Iris pigment epithelial cell (primary cell): ENCODE measurements at regions not wholly inside any gene's neighbourhood (a gene's known extent, or its start where the extent isn't known, plus 50 kb on each side); places are given as distances from the start of the nearest gene placed in this dataset.

ENCODE experiments used
- DNase-seq: peaks from one replicate; pipeline ENCODE4 v3.0.0-alpha.2; 2011; ENCODE audit warnings: low read depth

DNA sequence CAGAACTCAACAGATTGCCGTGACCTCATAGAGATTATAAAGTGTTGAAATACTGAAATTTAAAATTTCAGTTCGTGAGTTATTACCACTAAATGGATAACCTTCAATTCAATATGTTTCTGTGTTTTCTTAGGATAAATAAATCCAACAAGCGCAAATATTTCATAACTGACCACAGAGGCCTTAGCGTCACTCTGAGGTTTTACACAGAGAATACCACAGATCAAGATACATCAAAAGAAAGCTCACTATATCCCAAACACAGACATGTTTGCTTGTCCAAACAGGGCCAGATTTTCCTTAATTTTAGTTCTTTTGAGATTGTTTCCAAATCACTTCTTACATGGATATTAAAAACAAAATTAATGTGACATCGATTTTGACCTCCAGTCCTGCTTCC is 235.8 kb downstream of the EFNB2 start:
- DNase-seq, result peak; percentile 86

DNA sequence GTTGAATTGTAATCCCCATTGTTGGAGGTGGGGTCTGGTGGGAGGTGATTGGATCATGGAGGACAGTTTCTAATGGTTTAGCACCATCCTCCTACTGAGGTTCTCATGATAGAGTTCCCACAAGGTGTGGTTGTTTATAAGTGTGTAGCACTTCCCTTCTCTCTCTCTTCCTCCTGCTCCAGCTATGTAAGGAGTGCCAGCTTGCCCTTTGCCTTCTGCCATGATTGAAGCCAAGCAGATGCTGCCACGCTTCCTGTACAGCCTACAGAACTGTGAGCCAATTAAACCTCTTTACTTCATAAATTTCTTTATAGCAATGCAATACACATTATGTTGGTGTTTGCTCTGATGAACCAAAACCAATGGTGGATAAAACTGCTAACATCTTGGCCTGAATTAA is 238.2 kb downstream of the EFNB2 start:
- no peak for DNase-seq

DNA sequence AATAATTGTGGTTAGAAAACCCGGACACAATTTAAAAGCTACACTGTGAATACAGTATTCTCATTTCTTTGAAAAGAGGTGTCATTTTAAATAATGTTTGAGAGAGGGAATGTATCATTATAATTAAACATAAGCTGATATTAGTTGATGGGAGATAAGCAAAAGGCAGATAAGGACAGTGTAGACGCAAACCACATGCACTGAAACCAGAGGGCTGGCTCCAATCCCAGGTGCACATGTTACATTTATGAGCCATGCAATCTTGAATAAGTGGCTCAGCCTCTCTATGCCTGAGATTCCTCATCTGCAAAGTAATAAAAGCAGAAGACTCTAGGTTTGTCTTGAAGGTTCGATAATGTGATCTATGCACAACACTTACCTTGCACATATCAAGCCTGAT is 238.7 kb downstream of the EFNB2 start:
- DNase-seq, result peak; percentile 12

DNA sequence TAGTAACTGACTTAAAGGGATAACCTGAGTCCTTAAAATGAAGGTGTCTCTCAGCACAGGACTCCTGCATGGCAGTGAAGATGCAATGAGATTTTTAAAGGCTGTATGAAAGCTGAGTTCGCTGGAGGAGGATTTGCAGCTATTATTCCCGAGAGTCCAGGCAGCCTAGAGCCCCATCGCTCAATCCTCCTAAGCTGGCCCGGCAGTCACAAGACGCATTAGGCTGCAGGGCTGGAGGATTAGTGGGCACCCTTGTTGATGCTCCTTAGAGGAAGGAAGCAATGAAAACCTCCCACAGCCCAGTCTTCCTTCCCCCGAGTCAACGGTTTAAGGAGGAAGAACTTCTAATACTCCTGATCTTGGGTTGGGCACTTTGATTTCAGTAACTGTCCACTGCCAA is 239.5 kb downstream of the EFNB2 start:
- DNase-seq, result no peak

DNA sequence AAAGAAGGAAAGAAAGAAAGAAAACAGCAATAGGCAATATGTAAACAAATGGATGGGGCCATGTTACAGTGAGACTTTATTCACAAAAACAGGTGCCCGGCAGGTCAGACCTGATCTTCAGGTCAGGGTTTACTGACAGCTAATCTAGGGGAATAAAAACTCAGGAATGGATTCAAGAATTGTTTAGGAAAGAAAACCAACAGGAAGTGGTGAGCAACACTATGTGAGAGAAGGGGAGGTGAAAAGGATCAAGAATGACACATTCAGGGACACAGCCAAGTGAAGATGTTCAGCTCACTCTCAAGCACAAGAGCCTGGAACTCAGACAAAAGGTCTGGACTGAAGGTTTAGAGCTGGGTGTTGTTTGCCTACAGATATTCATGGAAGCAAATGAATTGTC is 244.5 kb downstream of the EFNB2 start:
- peak; percentile 80 for DNase-seq

DNA sequence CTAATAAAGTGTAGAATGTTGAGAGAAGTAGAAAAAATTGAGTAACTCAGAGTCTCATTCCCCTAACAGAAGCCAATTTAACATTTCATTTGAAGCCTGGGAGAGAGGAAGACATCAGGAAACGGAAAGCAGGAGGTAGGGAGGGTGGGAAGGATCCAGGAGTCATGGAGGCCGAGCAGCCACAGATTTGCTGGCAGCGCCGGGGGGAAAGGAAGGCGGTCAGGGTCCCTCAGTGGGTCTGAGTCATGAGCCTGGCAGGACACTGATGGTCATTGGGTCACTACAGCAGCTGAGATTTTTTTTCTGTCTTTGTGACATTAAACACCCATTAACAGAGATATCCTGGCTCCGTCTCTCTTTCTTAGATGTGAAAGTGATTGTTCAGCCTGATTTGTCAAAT is 248.1 kb downstream of the EFNB2 start:
- DNase-seq, result no peak

DNA sequence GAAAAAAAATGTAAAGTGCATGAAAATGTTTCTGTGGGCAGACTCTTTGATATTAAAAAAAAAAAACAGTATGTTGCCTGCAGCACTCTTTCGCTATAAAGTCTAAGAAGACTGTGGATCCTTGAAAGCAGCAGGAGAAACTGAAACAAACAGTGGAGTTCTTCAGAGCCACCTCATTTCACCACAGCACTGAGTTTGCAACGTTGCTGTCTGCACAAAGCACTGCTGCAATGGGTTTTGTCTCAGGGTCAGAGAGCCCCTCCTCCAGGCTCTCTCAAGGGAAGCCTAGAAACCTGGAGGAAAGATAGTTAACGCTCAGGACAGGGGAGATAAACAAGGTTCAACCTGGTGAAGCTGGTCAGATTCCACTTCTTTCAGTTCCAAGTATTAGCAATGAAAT is 248.7 kb downstream of the EFNB2 start:
- peak; percentile 25 for DNase-seq

DNA sequence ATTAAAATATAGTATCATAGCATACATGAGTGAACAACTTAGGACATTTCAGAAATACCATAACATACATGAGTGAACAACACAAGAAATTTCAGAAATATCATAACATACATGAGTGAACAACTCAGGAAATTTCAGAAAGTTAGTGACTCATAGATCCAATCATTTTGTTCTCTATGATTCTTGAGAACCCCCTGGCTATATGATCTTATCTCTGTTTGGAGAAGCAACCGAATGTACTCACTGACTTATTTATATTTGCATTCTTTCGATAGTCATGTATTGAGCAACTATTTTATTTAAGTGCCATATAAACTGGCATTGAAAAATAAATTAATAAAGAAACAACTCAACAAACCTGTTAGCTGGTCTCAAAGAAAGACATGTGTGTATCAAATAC is 251.1 kb downstream of the EFNB2 start:
- DNase-seq, result peak; percentile 71

DNA sequence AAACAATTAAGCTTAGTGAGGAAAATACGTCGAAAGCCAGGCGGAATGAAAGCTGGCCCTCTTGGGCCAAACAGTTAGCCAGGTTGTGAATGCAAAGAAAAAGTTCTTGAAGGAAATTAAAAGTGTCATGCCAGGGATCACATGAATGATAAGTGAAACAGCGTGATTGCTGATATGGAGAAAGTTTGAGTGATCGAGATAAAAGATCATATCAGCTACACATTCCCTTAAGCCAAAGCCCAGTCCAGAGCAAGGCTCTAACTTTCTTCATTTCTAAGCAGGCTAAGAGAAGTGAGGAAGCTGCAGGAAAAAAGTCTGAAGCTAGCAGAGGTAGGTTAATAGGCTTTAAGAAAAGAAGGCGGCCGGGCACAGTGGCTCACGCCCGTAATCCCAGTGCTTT is 254.0 kb downstream of the EFNB2 start:
- DNase-seq, result no peak

DNA sequence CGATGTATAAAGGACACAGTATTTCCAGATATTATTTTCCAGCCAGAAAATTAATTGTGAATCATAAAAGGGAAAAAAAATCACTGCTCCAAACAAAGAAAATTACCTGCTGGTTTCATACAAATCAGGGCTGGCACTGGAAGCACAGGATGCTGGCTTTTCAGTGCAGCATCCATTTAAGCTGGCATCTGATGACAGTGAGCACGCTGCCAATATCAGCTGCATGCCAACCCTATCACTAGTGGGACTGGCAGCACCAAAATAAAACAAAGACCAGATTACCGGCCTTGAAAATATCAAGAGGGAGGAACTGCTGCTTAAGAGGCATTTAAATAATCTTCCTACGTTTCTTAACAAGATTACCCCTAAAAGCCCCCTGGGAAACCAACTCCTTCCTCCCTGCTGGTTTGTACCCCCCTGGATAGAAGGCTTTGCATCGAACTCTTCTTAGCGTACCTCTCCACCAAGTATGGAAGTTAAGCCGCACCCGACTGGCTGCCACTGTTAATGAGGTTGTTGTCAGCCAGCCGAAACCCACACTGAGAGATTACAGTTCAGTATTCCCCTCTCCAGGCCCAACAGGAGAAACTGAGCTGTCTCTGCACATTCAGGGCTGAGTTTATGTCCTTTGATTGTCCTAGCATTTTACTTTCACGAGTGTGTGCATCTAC is 257.8 kb downstream of the EFNB2 start:
- DNase-seq, result no peak

DNA sequence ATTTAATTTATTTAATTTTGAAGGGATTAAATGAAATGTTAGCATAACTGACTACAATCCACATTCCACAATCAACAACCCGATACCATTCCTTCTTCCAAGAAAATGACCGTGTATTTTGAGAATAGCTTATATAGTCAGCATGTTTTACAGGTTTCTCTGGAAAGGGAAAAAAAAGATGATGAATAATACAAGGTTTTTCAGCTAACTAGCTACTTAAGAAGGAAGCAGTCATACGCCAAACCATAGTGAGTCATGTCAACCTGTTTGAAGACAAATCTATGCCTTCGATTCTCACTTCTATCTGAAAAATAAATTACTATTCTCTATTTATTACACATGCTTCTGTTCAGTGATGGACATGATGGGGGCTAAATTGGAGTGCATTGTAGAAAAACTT is 258.6 kb downstream of the EFNB2 start:
- DNase-seq, result peak; percentile 48

DNA sequence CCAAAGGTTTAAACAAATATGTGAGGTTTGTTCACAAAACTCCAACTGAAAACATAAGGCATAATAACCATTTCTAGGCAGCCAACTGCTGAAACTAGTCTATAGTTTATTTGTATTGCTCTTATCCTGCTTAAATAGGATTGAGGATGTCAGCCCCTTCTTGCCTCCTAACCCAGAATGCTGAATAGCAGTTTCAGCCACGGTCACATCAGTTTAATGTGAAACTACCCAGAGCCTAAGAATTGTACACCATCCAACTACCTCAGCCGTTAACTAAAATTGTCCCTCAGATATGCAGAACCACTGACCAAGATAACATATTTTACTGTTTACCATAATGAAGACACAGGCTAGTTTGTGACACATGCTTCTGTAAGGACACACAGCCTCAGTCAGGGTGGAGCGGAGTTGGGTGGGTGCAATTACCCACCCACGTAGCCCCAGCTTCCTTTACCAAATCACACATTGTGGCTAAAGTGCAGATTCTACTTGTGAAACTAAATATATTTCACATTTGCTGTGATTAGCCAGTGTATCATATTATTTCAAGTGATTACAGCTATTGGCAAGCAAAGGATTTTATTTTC is 259.9 kb downstream of the EFNB2 start:
- no peak for DNase-seq

DNA sequence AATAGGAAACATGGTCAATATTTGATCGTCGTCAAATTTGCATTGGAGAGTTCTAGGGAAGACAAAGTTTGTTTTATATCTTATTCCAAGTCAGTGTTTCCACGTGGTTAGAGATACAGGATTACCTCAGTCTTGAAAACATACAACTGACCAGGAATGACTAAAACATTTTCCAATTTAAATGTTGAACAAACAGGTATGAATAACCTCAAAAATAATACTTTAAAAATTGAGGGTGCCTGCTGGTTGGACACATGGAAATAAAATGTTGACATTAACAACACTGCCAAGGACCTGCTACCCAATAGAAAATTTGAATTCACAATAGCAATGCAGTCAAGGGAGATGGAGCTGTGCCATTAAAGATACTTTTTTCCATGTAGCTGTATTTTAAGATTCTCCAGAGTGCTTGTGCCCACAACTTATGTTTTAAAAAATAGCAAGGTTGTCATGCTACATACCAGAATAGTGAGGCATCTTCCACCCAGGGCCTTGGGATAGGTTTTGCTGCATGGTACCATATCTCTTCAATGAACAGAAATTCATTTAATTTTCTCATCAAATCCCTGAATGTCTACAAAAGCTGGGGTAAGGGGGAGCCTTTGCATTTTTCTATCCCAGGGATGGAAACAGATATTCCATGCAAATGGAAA is 260.8 kb downstream of the EFNB2 start:
- no peak for DNase-seq

DNA sequence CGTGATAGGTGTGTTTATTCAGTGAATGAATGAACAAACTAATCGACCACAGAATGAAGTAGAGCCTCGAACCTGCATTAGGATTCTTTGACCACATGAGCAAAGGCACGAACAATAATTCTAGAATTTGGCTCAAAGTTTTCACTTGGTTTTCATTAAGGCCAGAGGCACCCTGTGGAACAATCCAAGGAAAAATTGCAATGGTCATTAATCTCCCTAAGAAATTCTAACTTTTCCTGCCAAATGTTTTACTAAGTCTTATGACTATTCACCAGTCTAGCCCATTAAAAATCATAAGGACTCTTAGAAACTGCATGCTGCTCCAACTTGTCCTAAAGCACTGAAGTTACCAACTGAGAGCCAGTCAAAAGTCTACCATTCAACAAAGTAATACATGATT is 271.7 kb downstream of the EFNB2 start:
- DNase-seq, result no peak

DNA sequence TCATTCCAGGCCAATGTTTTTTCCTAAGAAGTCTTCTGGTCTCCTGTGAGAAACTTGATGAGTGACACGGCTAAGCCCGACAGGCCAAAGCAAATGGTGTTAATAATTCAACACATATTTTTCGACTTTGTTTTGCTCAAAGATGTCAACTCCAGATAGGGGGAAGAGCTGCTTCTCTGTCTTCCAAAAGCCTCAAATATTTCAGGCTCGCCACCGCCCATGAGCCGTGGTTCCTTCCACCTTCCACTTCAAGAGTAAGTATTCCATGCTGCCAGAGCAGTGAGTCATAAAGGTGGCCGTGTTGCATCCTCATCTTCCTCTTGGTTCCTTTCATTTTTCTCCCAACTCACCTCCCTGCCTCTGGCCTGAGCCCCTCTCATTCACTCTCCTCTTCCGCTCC is 272.6 kb downstream of the EFNB2 start:
- no peak for DNase-seq

DNA sequence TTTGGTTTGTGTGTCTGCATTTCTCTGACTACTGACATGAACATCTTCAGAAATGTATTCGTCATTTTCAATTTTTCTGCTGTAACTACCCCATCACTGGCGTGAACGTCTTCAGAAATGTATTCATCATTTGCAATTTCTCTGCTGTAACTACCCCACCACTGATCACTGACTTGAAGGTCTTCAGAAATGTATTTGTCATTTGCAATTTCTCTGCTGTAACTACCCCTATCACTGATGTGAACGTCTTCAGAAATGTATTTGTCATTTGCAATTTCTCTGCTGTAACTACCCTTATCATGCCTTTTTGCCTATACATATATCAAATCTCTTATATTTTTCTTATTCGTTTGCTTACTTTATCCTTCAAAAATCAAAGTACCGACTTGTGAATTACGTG is 274.0 kb downstream of the EFNB2 start:
- no peak for DNase-seq

DNA sequence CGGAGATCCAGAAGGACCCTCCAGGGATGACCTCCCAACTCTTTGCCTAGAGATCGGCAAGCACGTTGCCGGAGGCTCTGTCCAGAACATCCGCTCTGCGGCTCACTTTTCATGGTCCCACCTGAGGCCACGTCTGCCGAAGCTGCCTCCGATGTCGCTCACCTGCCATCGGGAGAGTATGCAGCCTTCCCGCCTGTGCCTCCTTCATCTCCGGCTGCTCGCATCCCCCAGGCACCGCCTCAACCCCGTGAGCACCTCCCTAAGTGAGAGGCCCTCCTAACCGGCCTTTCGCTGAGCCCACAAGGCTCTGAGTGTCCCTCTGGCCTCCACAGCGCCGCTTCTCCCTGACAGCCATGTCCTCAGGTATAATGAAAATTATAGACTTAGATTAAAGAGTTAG is 275.1 kb downstream of the EFNB2 start:
- no peak for DNase-seq

DNA sequence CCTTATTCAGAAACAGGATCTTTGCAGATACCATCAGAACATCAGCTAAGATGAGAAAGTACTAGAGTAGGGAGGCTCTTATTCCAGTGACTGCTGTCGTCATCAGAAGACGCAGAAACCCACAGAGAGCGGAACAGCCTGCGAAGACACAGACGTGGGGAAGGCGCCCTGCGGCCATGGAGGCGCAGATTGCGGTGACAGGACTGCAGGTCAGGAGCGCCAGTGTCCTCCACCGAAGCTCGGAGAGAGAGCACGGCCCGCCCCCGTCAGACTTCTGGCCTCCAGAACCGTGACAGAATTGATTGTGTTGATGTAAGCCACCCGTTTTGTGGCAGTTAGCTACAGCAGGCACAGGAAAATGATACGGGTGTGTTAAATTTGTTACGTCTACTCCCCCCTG is 275.5 kb downstream of the EFNB2 start:
- no peak for DNase-seq

DNA sequence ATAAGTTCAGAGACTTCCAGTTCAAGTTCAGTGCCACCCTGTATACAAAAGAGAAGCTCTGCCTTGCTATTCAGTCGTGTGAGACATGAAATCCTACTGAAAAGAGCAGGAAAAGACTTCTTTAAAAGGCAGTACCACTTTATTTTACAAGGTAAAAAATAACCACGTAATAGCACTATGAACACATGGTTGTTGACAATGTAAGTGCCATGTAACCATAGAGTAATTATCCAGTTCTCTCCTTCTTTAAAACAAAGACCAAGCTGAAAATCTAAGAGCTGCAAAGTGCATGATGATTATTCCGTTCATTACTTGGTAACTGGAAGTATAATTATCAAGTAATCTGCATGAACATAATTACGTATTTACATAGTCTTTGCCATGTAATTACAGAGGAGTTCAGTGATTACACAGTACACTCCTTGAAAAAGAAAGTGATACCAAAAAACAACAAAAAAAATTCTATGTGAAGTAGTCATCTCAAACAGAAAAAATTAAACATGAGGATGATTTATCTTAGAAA is 288.7 kb downstream of the EFNB2 start:
- no peak for DNase-seq

DNA sequence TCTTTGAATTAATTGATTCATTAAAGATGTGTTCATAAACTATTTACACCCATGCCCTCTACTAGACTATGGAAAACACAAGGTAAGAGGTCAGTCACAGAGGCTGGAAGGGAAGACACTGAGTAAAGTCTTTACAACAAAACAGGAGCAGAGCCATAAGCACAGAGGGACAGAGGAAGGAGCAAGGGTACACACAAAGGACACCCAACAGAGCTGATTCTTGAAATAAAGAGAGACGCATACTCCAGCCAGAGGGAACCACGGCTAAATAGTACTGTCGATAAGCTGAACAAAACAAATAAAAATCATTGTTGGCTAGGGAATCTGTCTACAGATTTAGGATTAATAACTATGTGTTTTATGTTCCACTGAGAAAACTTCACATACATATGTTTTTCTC is 289.2 kb downstream of the EFNB2 start:
- no peak for DNase-seq

DNA sequence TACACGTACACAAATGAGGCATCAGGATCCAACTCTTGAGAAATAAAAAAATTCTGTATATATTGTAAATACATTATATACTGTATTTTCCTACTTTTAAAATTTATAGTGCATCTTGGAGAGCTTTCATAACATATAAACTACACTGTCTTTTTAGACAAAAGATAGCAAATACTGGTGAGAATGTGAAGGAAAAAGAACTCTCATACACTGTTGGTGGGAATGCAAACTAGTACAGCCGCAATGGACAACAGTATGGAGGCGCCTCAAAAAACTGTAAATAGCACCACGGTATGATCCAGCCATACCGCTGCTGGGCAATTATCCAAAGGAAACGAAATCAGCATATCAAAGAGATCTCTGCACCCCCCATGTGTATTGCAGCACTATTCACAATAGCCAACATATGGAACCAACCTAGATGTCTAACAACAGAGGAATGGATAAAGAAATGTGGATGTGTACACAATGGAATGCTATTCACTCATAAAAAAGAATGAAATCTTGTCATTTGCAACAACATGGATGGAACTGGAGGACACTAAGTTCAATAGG is 292.4 kb downstream of the EFNB2 start:
- no peak for DNase-seq

DNA sequence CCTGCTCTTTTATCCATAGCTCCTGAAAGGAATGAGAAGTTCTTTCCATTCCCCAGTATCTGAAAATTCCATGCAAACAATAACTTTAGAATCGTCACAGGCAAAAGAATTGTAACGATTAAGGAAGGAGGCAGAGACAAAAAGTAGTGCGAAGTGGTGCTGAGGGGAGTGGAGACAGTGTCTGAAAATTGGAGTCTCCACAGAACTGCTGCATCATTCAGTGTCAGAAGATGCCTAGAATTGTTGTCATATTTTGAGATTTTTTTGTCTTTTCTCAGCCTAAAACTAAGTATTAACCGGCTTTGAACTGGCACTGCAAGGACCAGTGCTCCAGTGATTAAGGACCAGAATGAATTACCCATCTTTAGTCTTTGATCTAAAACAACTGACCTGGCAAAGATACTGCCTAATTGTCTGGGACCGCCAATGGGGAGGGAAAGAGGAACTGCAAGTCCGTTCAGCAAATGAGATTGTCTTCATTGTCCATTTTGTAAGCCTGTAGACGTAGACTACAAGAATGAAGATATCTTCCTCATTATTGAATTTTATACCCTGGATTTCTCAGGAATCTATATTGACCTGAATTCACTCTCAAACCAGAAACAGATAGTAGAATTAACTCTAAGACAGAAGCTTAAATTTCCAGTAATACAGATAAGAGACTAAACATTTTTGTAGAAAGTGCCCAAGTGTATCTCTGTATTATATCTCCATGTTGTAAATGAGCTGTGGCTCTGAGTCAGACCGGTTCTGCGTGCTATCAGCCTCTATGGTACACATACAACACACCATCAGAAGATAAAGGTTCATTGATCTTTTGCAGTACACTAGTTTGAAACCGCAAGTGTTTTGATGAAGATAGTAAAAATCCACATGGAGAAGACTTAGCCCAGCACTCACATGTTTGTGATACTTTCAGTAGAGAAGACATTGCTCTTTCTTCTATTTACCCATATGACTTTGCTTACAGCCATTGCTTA is 293.2 kb downstream of the EFNB2 start:
- DNase-seq, result no peak
